Thyroid gland (tissue), 4 donors: ENCODE measurements at regions not wholly inside any gene's neighbourhood (a gene's known extent, or its start where the extent isn't known, plus 50 kb on each side); places are given as distances from the start of the nearest gene placed in this dataset.

Experiments used
- DNase-seq, 2 donors: peaks; one replicate each; pipeline ENCODE4 v3.0.0-alpha.2; 2019
- H3K27ac ChIP-seq, 3 donors: fragments of 200-600 bp; sonication (generic); 1 replicate in 2 of 3; 2 replicates in 1 of 3; pipeline ENCODE4 v1.5.1; 2016 to 2019; ENCODE audit warnings: mild to moderate bottlenecking in 1 of 3, moderate library complexity in 1 of 3
- H3K27me3 ChIP-seq: fragments of 200-600 bp; sonication (generic); one replicate; pipeline ENCODE4 v1.5.1; 2019
- H3K36me3 ChIP-seq, 2 donors: fragments of 200-600 bp; sonication (generic); one replicate each; pipeline ENCODE4 v1.5.1; 2016 to 2019
- H3K4me1 ChIP-seq, 2 donors: fragments of 200-600 bp; sonication (generic); one replicate each; pipeline ENCODE4 v1.5.1; 2017 to 2019
- H3K4me3 ChIP-seq, 3 donors: fragments of 200-600 bp; sonication (generic); replicated peaks in 1 of 3; 1 replicate in 2 of 3; 2 replicates in 1 of 3; pipeline ENCODE4 v1.5.1; 2016; ENCODE audit warnings: mild to moderate bottlenecking in 1 of 3
- H3K9me3 ChIP-seq: fragments of 200-600 bp; sonication (generic); one replicate; pipeline ENCODE4 v1.5.1; 2017
- POLR2A ChIP-seq, 2 donors: fragments of 450-650 bp; IDR thresholded peaks; one replicate each; pipeline ENCODE4 v1.6.1; 2017; ENCODE audit warnings: antibody characterized with exemption in 2 of 2, mild to moderate bottlenecking in 2 of 2, moderate library complexity in 1 of 2
- WGBS, 2 donors: methylation state at CpG; one replicate each; pipeline ENCODE4 v1.1.5; 2017; 5-methylcytosine and 5-hydroxymethylcytosine counted together
- intact Hi-C: fragments of 100-400 bp; cut with DNase I; formaldehyde crosslinking; loops from one replicate; pipeline ENCODE4 v1.15.1; 2023
- TF ChIP-seq, protein P1 (sequence below), 6 experiments: fragments of 200-600 bp in 3 of 6; fragments of 450-650 bp in 3 of 6; sonication (generic) in 3 of 6; IDR thresholded peaks; one replicate each; pipeline ENCODE4 v1.5.1; 2016 to 2019; ENCODE audit warnings: antibody characterized with exemption in 6 of 6, mild to moderate bottlenecking in 2 of 6, inconsistent platforms in 1 of 6, moderate library complexity in 1 of 6

DNA sequence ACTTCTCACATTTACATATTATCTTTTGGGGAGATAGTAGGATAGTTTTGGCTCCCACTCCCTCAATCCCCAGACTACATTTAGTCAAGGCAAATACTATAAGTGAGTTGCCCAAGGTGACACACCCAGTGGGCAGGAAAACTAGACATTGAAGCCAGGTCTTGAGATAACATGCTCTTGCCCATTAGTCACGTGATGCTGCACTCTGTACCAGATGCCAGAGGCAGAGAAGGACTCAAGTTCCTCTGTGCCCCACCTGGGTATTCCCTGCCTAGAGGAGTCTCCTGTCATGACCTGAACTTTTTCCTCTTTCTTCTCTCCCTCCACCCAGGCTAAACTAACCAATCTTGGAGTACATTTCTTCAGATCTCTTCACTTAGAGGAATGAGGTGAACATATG lies 484.9 kb downstream of the BUD13 start:
- no peaks in the 10 kb centered on the region for H3K27me3 ChIP-seq
- no peak for DNase-seq
- H3K9me3 ChIP-seq = no peaks in the 10 kb centered on the region
- no peak overlapping the region for H3K4me3 ChIP-seq
- intact Hi-C loops = no loop called here
- no peak overlapping the region for H3K27ac ChIP-seq
- no peak for TF ChIP-seq POLR2A (IDR thresholded peaks at IDR 0.05)
- H3K4me1 ChIP-seq = no peaks in the 10 kb centered on the region
- no peaks in the 10 kb centered on the region for H3K36me3 ChIP-seq
- WGBS, 2 donors = 53 to 79% methylated on average over 1 of the region's 1 CpG

DNA sequence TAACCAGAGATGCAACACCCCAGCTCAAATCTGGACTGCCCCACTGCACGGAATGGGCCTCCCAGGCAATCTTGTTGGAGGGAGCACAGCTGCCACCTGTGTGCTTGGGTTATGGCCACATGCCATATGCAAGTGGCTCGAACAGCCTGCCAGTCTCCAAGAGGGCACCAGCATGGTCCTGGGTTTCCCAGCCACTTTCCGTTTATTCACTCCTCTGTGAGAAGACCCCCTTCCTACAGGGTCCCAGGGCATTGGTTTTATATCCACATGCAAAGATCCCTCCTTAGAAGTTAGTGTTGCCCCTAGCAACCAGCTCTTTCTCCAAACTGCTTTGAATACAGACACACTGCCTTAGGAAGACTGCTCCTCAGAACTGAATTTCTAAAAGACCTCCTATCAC lies 487.8 kb downstream of the BUD13 start:
- no peak overlapping the region for H3K27ac ChIP-seq
- WGBS, 2 donors = 70 to 76% methylated on average over 3 of the region's 3 CpGs
- TF ChIP-seq, protein P1, sequence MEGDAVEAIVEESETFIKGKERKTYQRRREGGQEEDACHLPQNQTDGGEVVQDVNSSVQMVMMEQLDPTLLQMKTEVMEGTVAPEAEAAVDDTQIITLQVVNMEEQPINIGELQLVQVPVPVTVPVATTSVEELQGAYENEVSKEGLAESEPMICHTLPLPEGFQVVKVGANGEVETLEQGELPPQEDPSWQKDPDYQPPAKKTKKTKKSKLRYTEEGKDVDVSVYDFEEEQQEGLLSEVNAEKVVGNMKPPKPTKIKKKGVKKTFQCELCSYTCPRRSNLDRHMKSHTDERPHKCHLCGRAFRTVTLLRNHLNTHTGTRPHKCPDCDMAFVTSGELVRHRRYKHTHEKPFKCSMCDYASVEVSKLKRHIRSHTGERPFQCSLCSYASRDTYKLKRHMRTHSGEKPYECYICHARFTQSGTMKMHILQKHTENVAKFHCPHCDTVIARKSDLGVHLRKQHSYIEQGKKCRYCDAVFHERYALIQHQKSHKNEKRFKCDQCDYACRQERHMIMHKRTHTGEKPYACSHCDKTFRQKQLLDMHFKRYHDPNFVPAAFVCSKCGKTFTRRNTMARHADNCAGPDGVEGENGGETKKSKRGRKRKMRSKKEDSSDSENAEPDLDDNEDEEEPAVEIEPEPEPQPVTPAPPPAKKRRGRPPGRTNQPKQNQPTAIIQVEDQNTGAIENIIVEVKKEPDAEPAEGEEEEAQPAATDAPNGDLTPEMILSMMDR (IDR thresholded peaks at IDR 0.05) = no peak
- no peak for TF ChIP-seq POLR2A (IDR thresholded peaks at IDR 0.05)
- H3K27me3 ChIP-seq = no peaks in the 10 kb centered on the region
- H3K4me1 ChIP-seq = no peaks in the 10 kb centered on the region
- no peaks in the 10 kb centered on the region for H3K9me3 ChIP-seq
- intact Hi-C loops = no loop called here
- DNase-seq = no peak
- H3K4me3 ChIP-seq = no peak overlapping the region
- no peaks in the 10 kb centered on the region for H3K36me3 ChIP-seq

DNA sequence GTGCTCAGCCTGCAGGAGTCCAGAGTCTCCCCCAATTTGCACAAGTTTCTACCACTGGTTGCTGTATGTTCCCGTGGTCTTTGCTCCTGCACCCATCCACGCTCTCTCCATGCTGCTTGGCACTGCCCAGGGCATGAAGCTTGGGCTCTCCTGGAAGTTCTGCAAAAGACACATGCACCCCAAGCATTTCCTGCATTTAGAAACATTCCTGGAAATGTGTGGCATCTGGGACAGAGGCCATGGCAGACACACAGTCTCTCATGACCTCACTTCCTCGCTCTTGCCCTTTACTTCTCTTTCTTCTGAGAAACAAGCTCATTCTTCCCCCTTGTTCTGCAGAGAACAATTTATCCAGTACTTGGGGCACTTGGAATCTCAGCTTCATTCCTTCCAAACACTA lies 489.5 kb downstream of the BUD13 start:
- no peaks in the 10 kb centered on the region for H3K36me3 ChIP-seq
- no peaks in the 10 kb centered on the region for H3K9me3 ChIP-seq
- no peaks in the 10 kb centered on the region for H3K4me1 ChIP-seq
- no peak for DNase-seq
- no peak overlapping the region for H3K4me3 ChIP-seq
- no peak overlapping the region for H3K27ac ChIP-seq
- TF ChIP-seq POLR2A (IDR thresholded peaks at IDR 0.05) = no peak
- TF ChIP-seq, protein P1 (IDR thresholded peaks at IDR 0.05) = no peak
- WGBS, 2 donors = 86 to 94% methylated on average over 3 of the region's 3 CpGs
- intact Hi-C loops = no loop called here
- no peaks in the 10 kb centered on the region for H3K27me3 ChIP-seq

- Histone ChIP-seq H3K36me3 (no peaks in the 10 kb centered on the region), H3K9me3 (no peaks in the 10 kb centered on the region), H3K4me1 (no peaks in the 10 kb centered on the region), H3K27me3 (no peaks in the 10 kb centered on the region), H3K4me3 (no peak overlapping the region), H3K27ac (no peak overlapping the region)
- intact Hi-C loops = no loop called here
- TF ChIP-seq POLR2A (IDR thresholded peaks at IDR 0.05) = no peak
- no peak for DNase-seq
- 89 to 93% methylated on average over 4 of the region's 4 CpGs for WGBS, 2 donors
These were observed 490.3 kb downstream of the BUD13 start for GRCh38 chr11:116282481-116282880.

DNA sequence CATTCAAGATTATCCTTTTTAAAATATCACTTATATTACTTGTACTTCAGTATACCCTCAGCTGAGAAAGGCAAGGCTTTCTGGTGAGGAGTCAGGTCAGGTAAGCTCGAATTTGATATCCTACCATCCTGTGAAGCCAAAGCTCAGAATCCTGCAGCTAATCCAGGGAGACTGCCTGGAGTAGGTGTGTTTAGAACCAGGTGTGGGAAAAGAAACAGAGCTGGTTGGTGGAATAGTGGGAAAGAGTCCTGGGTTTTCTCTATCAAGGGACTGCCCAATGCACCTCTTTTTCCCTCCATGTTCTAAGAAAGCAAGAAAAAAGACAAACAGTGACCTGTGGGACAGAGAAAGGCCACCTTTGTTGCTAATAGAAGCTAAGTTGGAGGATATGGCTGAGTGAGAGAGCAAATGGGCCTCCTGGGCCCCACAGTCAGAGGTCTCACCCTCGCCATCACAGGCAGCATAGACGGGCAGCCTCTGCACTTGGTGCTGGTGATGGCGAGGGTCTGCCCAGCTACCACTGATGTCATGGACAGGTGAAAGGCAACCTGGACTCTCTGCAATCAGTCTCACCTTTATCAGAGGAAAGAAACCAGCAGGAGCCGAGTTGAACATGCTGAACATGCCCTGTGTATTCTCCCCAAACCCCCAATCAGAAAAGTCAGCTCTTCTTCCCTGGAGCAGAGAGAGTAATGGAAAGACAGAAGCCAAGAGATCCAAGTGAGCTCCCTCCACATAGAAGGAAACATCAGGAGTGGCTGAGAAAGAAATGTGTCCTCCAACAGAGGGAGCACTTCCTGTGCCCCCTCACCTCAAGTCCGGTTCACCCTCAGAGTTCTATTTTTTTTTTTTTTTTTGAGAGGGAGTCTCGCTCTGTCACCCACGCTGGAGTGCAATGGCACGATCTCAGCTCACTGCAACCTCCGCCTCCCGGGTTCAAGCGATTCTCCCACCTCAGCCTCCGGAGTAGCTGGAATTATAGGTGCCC lies 491.3 kb downstream of the BUD13 start:
- 80 to 82% methylated on average over 13 of the region's 13 CpGs for WGBS, 2 donors
- no peak for DNase-seq

More for the DNA sequence above, 491.3 kb downstream of the BUD13 start:
- no peaks in the 10 kb centered on the region for H3K36me3 ChIP-seq
- H3K27ac ChIP-seq = no peak overlapping the region
- H3K4me1 ChIP-seq = peaks cover 0 to 4% of the 10 kb centered on the region in 2 donors
- intact Hi-C loops = no loop called here
- H3K27me3 ChIP-seq = no peaks in the 10 kb centered on the region
- H3K9me3 ChIP-seq = no peaks in the 10 kb centered on the region
- TF ChIP-seq, protein P1 (IDR thresholded peaks at IDR 0.05) = no peak
- no peak for TF ChIP-seq POLR2A (IDR thresholded peaks at IDR 0.05)
- H3K4me3 ChIP-seq = no peak overlapping the region
